HepG2 (cell line): ENCODE measurements at regions not wholly inside any gene's neighbourhood (a gene's known extent, or its start where the extent isn't known, plus 50 kb on each side); places are given as distances from the start of the nearest gene placed in this dataset.

Experiments
- ARID3A ChIP-seq: IDR thresholded peaks from 2 replicates; pipeline ENCODE4 v1.6.1; 2012; ENCODE audit warnings: low read depth, low read length, improper control_type of control experiment
- CBFB ChIP-seq: sonication (generic); formaldehyde crosslinking; IDR thresholded peaks from 2 replicates; pipeline ENCODE4 v1.4.0; 2020; ENCODE audit warnings: missing genetic modification reagents
- GABPA ChIP-seq, 2 experiments: IDR thresholded peaks; 2 replicates each; pipeline ENCODE4 v1.6.1; 2011 to 2016; ENCODE audit warnings: low read depth in 2 of 2, low read length in 1 of 2, missing biosample characterization in 1 of 2, missing genetic modification characterization in 1 of 2
- HMG20B ChIP-seq: conservative IDR thresholded peaks from 2 replicates; pipeline ENCODE4 v1.6.1; 2016; ENCODE audit warnings: missing genetic modification reagents, missing compliant biosample characterization
- HOXA3 ChIP-seq: sonication (generic); formaldehyde crosslinking; IDR thresholded peaks from 2 replicates; pipeline ENCODE4 v1.5.0; 2020; ENCODE audit warnings: missing genetic modification reagents
- MIXL1 ChIP-seq: IDR thresholded peaks from 2 replicates; pipeline ENCODE4 v1.6.1; 2016
- MNT ChIP-seq: fragments of 450-650 bp; IDR thresholded peaks from 2 replicates; pipeline ENCODE4 v1.6.1; 2016
- NKX3-1 ChIP-seq: sonication (generic); formaldehyde crosslinking; IDR thresholded peaks from 2 replicates; pipeline ENCODE4 v1.5.0; 2020; ENCODE audit warnings: missing genetic modification reagents
- PLSCR1 ChIP-seq: sonication (generic); formaldehyde crosslinking; IDR thresholded peaks from 2 replicates; pipeline ENCODE4 v1.5.0; 2020; ENCODE audit warnings: missing genetic modification reagents, mild to moderate bottlenecking, borderline replicate concordance
- SOX13 ChIP-seq, 3 experiments: fragments of 450-650 bp in 1 of 3; sonication (generic) in 1 of 3; formaldehyde crosslinking in 1 of 3; IDR thresholded peaks in 2 of 3; conservative IDR thresholded peaks in 1 of 3; 2 replicates each; pipeline versions ENCODE4 v1.5.0 to v1.6.1; 2016 to 2020; ENCODE audit warnings: antibody characterized with exemption in 1 of 3, mild to moderate bottlenecking in 1 of 3, missing compliant biosample characterization in 1 of 3, missing genetic modification reagents in 1 of 3, moderate library complexity in 1 of 3
- SP5 ChIP-seq: IDR thresholded peaks from 2 replicates; pipeline ENCODE4 v1.6.1; 2016; ENCODE audit warnings: low read depth, borderline replicate concordance
- TCF7L2 ChIP-seq: IDR thresholded peaks from 2 replicates; pipeline ENCODE4 v1.6.1; 2011; ENCODE audit warnings: mild to moderate bottlenecking, low read depth, low read length, moderate library complexity
- ZMAT3 ChIP-seq: sonication (generic); formaldehyde crosslinking; conservative IDR thresholded peaks from 2 replicates; pipeline ENCODE4 v1.7.0; 2021; ENCODE audit warnings: missing genetic modification reagents
- ZNF431 ChIP-seq: sonication (generic); formaldehyde crosslinking; IDR thresholded peaks from 2 replicates; pipeline ENCODE4 v1.9.0; 2022; ENCODE audit warnings: missing genetic modification reagents, low read depth, mild to moderate bottlenecking, borderline replicate concordance
- ZNF576 ChIP-seq: sonication (generic); formaldehyde crosslinking; IDR thresholded peaks from 2 replicates; pipeline ENCODE4 v1.4.0; 2020; ENCODE audit warnings: mild to moderate bottlenecking, missing genetic modification reagents
- ZNF609 ChIP-seq: sonication (generic); formaldehyde crosslinking; IDR thresholded peaks from 2 replicates; pipeline ENCODE4 v1.4.0; 2020; ENCODE audit warnings: mild to moderate bottlenecking, missing genetic modification reagents, borderline replicate concordance
- ZNF644 ChIP-seq: IDR thresholded peaks from 2 replicates; pipeline ENCODE4 v1.6.1; 2016; ENCODE audit warnings: low read depth
- ZNF75D ChIP-seq: sonication (generic); formaldehyde crosslinking; IDR thresholded peaks from 2 replicates; pipeline ENCODE4 v1.8.1; 2023; ENCODE audit warnings: missing genetic modification reagents, mild to moderate bottlenecking, borderline replicate concordance
- ZNF784 ChIP-seq: sonication (generic); formaldehyde crosslinking; IDR thresholded peaks from 2 replicates; pipeline ENCODE4 v1.5.1; 2020; ENCODE audit warnings: missing genetic modification reagents, mild to moderate bottlenecking, borderline replicate concordance

GRCh38 chr6:21457647-21458046, 135.9 kb upstream of the SOX4 start (continued):
- TF ChIP-seq HMG20B (CRISPR knock-in tag) (no peak), MIXL1 (CRISPR knock-in tag) (no peak), NKX3-1 (CRISPR knock-in tag) (no peak), ZMAT3 (CRISPR knock-in tag) (no peak), ZNF431 (CRISPR knock-in tag) (no peak), HOXA3 (peak; percentile 31; the same call in 1 of the 2 replicates), ZNF75D (CRISPR knock-in tag) (no peak), MNT (no peak), SP5 (CRISPR knock-in tag) (peak; percentile 52; the same call in 1 of the 2 replicates), ZNF576 (CRISPR knock-in tag) (no peak), ZNF644 (CRISPR knock-in tag) (peak; percentile 74), ARID3A (no peak), TCF7L2 (no peak), ZNF609 (0 out of 2 replicates have a peak, but pooled peaks have one; percentile 25), PLSCR1 (CRISPR knock-in tag) (no peak), SOX13 (IDR thresholded peaks at IDR 0.05) (no peak), SOX13 (CRISPR knock-in tag; conservative IDR thresholded peaks at IDR 0.05 in 1 of 2, IDR thresholded peaks at IDR 0.05 in 1 of 2) (no peak; a peak in 1 of 4 replicates), GABPA (IDR thresholded peaks at IDR 0.05; ENCODE audit: low read depth, low read length) (no peak), GABPA (CRISPR knock-in tag; IDR thresholded peaks at IDR 0.05; ENCODE audit: low read depth) (peak; percentile 60; the same call in 1 of the 2 replicates), ZNF784 (CRISPR knock-in tag) (no peak), CBFB (CRISPR knock-in tag) (no peak)
